Smooth muscle cell (in vitro differentiated cells): ENCODE measurements at regions not wholly inside any gene's neighbourhood (a gene's known extent, or its start where the extent isn't known, plus 50 kb on each side); places are given as distances from the start of the nearest gene placed in this dataset.

Experiments used
- DNase-seq: peaks from one replicate; lab custom pipeline; 2025; ENCODE audit not compliant: unreplicated experiment; lab: John Stamatoyannopoulos, UW
- H2AFZ ChIP-seq: fragments of 200-600 bp; sonication (generic); 2 replicates; pipeline ENCODE4 v1.6.0; 2016; ENCODE audit warnings: antibody characterized with exemption, low read depth, mild to moderate bottlenecking
- H3F3A ChIP-seq: fragments of 200-600 bp; sonication (generic); 2 replicates; pipeline ENCODE4 v1.6.0; 2017; ENCODE audit warnings: antibody characterized with exemption, low read depth
- H3K27ac ChIP-seq: fragments of 200-600 bp; sonication (generic); 2 replicates; pipeline ENCODE4 v1.5.1; 2016; ENCODE audit warnings: low read depth, mild to moderate bottlenecking
- H3K27me3 ChIP-seq: fragments of 200-600 bp; sonication (generic); 2 replicates; pipeline ENCODE4 v1.6.1; 2016; ENCODE audit warnings: low read depth, mild to moderate bottlenecking
- H3K36me3 ChIP-seq: fragments of 200-600 bp; sonication (generic); 2 replicates; pipeline ENCODE4 v1.5.1; 2016; ENCODE audit warnings: low read depth
- H3K4me1 ChIP-seq: fragments of 200-600 bp; sonication (generic); 2 replicates; pipeline ENCODE4 v1.5.1; 2016; ENCODE audit warnings: low read depth
- H3K4me2 ChIP-seq: fragments of 200-600 bp; sonication (generic); 2 replicates; pipeline ENCODE4 v1.6.0; 2016; ENCODE audit warnings: mild to moderate bottlenecking
- H3K4me3 ChIP-seq: fragments of 200-600 bp; sonication (generic); 2 replicates; pipeline ENCODE4 v1.5.1; 2016; ENCODE audit warnings: mild to moderate bottlenecking
- H3K79me2 ChIP-seq: fragments of 200-600 bp; sonication (generic); 2 replicates; pipeline ENCODE4 v1.6.0; 2016; ENCODE audit warnings: low read depth, mild to moderate bottlenecking
- H3K9ac ChIP-seq: fragments of 200-600 bp; sonication (generic); 2 replicates; pipeline ENCODE4 v1.6.0; 2016; ENCODE audit warnings: low read depth
- H3K9me3 ChIP-seq: fragments of 200-600 bp; sonication (generic); replicated peaks from 2 replicates; pipeline ENCODE4 v1.5.1; 2016; ENCODE audit warnings: low read depth
- H4K20me1 ChIP-seq: fragments of 200-600 bp; sonication (generic); 2 replicates; pipeline ENCODE4 v1.6.0; 2016; ENCODE audit warnings: low read depth
- CTCF ChIP-seq: fragments of 200-600 bp; sonication (generic); IDR thresholded peaks from 2 replicates; pipeline ENCODE4 v1.5.1; 2017; ENCODE audit warnings: borderline replicate concordance, mild to moderate bottlenecking, antibody characterized with exemption; ENCODE audit not compliant: insufficient read depth, poor library complexity, severe bottlenecking
- WGBS: methylation state at CpG from one replicate; pipeline ENCODE4 v1.1.7; 2016; ENCODE audit warnings: low lambda C conversion rate; 5-methylcytosine and 5-hydroxymethylcytosine counted together

- no peaks in the 10 kb centered on the region for H3K36me3 ChIP-seq
- H3K79me2 ChIP-seq, result no peaks in the 10 kb centered on the region
- no peak for DNase-seq
- H4K20me1 ChIP-seq, result no peaks in the 10 kb centered on the region
- peaks cover 18% of the 10 kb centered on the region for H3K4me1 ChIP-seq
- no peak overlapping the region for H3K27ac ChIP-seq
- H3K9ac ChIP-seq, result no peak overlapping the region
- H3K27me3 ChIP-seq, result no peaks in the 10 kb centered on the region
- 46% methylated on average over 5 of the region's 5 CpGs for WGBS
- peaks cover 10% of the 10 kb centered on the region for H3F3A ChIP-seq
- H3K4me3 ChIP-seq, result no peak overlapping the region
- peak overlapping the region; percentile 6 for H3K4me2 ChIP-seq
- H2AFZ ChIP-seq, result no peak overlapping the region
- no peak for TF ChIP-seq CTCF
- no peaks in the 10 kb centered on the region for H3K9me3 ChIP-seq
Measured at GRCh38 chr6:22141241-22141745, 155.5 kb downstream of the PRL start.

DNA sequence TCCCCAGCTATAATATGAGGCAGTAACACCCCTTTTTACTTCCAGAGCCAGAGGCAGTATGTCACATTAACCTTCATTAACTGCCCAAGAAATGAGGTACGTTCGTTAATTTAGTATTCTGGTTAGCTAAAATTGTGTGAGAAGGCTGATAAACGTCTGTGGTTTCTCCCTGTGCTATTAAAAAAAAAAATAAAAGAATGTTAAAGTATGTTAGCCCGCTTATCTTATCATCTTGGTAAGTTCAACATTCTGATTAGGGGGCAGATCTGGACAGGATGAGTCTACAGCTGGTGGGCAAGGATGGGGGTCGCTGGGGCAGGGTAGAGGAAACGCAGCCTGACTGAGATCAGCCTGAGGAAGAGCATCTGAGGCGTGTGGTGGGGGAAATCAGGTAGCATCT is 154.0 kb downstream of the PRL start:
- Histone ChIP-seq H3K9ac (no peak overlapping the region), H3K27me3 (no peaks in the 10 kb centered on the region), H2AFZ (no peak overlapping the region), H4K20me1 (no peaks in the 10 kb centered on the region), H3K9me3 (no peaks in the 10 kb centered on the region), H3K79me2 (no peaks in the 10 kb centered on the region), H3K4me1 (peaks cover 29% of the 10 kb centered on the region), H3K4me2 (peak overlapping the region; percentile 6), H3F3A (peaks cover 18% of the 10 kb centered on the region), H3K27ac (no peak overlapping the region), H3K4me3 (no peak overlapping the region), H3K36me3 (no peaks in the 10 kb centered on the region)
- TF ChIP-seq CTCF, result no peak
- WGBS, result 67% methylated on average over 7 of the region's 7 CpGs
- no peak for DNase-seq

DNA sequence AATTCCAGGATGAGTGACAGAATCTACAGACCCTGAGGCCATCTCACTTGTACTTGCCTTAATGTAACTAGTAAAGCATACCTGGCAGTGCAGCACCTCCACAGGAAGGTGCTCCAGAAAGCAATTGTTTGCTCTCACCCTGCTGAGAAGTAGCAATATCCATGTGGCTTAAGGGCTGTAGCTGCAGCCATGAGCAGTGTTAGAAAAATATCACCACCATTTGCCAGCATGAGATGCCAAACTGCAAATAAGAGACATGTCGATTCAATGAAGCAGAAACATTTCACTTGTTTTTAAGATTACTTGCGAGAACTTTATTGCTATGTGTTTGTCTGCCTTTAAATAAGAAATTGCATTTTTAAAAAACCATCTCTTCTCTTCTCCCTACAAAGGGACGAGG is 151.5 kb downstream of the PRL start:
- H4K20me1 ChIP-seq, result no peaks in the 10 kb centered on the region
- DNase-seq, result no peak
- peak overlapping the region; percentile 52 for H3K27ac ChIP-seq
- H2AFZ ChIP-seq, result no peak overlapping the region
- H3K4me1 ChIP-seq, result peaks cover 53% of the 10 kb centered on the region
- WGBS, result 87% methylated on average over 3 of the region's 3 CpGs
- H3F3A ChIP-seq, result peaks cover 28% of the 10 kb centered on the region
- H3K27me3 ChIP-seq, result no peaks in the 10 kb centered on the region
- TF ChIP-seq CTCF, result no peak
- H3K9me3 ChIP-seq, result no peaks in the 10 kb centered on the region
- no peak overlapping the region for H3K9ac ChIP-seq
- no peaks in the 10 kb centered on the region for H3K79me2 ChIP-seq
- no peaks in the 10 kb centered on the region for H3K36me3 ChIP-seq
- no peak overlapping the region for H3K4me3 ChIP-seq
- H3K4me2 ChIP-seq, result peak overlapping the region; percentile 58
